Nephron (organoid): ENCODE measurements at regions not wholly inside any gene's neighbourhood (a gene's known extent, or its start where the extent isn't known, plus 50 kb on each side); places are given as distances from the start of the nearest gene placed in this dataset.
"Not testable (repeated sequence)": the region's sequence is repeated elsewhere in the genome, so short reads cannot be mapped to it uniquely, and the experiment has no call there.

Source experiments
- H3K27ac Mint-ChIP-seq, 3 experiments: 2 replicates each; pipeline ENCODE4 v1.8.0; 2020; ENCODE audit warnings: mixed read lengths in 3 of 3, mild to moderate bottlenecking in 2 of 3, moderate library complexity in 1 of 3
- H3K27me3 Mint-ChIP-seq: 2 replicates; pipeline ENCODE4 v1.8.0; 2021; ENCODE audit warnings: low read depth, mild to moderate bottlenecking, moderate library complexity, mixed read lengths
- H3K36me3 Mint-ChIP-seq: 2 replicates; pipeline ENCODE4 v1.8.0; 2020; ENCODE audit warnings: low read depth, mixed read lengths
- H3K4me1 Mint-ChIP-seq: 2 replicates; pipeline ENCODE4 v1.8.0; 2020; ENCODE audit warnings: mixed read lengths
- H3K4me3 Mint-ChIP-seq, 3 experiments: 2 replicates each; pipeline ENCODE4 v1.8.0; 2020; ENCODE audit warnings: mild to moderate bottlenecking in 3 of 3, mixed read lengths in 3 of 3, moderate library complexity in 2 of 3
- H3K9me3 Mint-ChIP-seq: 2 replicates; pipeline ENCODE4 v1.8.0; 2020; ENCODE audit warnings: mixed read lengths
- TF ChIP-seq, protein P1 (sequence below), 3 experiments: fragments of 200-600 bp; sonication (generic); IDR thresholded peaks; one replicate each; pipeline ENCODE4 v1.5.0; 2021; ENCODE audit warnings: antibody characterized with exemption in 3 of 3; ENCODE audit not compliant: unreplicated experiment in 3 of 3

DNA sequence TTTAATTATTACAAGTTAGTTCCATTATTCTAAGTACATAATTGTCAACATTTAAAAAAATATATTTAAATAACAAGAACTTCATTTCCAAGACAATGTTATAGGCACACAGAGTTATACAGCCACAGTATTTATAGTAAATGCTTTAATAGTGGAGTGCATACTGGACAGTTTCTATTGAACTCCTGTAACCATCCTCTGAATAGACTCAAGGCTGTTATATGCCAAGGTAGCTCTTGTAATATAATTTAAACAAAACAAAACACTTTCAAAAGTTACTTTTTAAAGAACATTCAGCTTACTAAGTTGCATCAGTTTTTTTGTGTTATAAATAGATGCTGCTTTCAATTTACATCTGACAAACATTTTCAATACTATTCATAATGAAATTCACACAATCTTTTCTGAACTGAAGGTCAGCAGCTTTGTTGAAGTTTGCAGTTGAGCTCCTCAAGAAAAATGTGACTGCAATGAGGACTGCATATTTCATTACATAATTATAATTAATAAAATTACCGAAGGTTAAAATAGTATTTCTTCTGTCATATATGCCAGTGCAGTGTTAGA lies 549.9 kb upstream of the CYLC2 start:
- Mint-ChIP-seq H3K27ac (no peak overlapping the region), H3K4me3 (no peak overlapping the region), H3K9me3 (peaks cover 15% of the 10 kb centered on the region), H3K27me3 (no peaks in the 10 kb centered on the region), H3K36me3 (no peaks in the 10 kb centered on the region), H3K4me1 (no peaks in the 10 kb centered on the region)
- TF ChIP-seq, protein P1, sequence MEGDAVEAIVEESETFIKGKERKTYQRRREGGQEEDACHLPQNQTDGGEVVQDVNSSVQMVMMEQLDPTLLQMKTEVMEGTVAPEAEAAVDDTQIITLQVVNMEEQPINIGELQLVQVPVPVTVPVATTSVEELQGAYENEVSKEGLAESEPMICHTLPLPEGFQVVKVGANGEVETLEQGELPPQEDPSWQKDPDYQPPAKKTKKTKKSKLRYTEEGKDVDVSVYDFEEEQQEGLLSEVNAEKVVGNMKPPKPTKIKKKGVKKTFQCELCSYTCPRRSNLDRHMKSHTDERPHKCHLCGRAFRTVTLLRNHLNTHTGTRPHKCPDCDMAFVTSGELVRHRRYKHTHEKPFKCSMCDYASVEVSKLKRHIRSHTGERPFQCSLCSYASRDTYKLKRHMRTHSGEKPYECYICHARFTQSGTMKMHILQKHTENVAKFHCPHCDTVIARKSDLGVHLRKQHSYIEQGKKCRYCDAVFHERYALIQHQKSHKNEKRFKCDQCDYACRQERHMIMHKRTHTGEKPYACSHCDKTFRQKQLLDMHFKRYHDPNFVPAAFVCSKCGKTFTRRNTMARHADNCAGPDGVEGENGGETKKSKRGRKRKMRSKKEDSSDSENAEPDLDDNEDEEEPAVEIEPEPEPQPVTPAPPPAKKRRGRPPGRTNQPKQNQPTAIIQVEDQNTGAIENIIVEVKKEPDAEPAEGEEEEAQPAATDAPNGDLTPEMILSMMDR (IDR thresholded peaks at IDR 0.05; ENCODE audit: unreplicated experiment in 3 of 3) = no peak

DNA sequence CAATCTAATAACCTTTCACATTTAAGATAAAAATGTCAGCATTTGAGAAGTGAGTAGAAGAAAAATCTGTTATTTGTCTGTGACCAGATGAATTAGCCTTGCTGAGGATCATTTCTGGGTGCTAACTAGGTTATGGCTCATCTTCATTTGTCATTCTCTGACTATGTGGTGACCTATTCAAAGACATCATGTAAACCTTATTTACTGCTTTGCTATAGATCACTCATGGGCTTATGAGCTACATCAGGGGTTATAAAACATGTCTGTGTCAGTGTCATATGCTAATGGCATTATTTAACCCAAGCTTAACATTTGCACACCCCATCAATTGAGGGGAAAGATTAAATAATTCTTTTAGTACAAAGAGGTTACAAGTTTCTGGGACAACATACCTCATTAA lies 555.5 kb upstream of the CYLC2 start:
- no peaks in the 10 kb centered on the region for H3K36me3 Mint-ChIP-seq
- no peak overlapping the region for H3K27ac Mint-ChIP-seq
- H3K4me1 Mint-ChIP-seq = no peaks in the 10 kb centered on the region
- TF ChIP-seq, protein P1 (IDR thresholded peaks at IDR 0.05; ENCODE audit: unreplicated experiment in 3 of 3) = no peak
- no peaks in the 10 kb centered on the region for H3K27me3 Mint-ChIP-seq
- no peaks in the 10 kb centered on the region for H3K9me3 Mint-ChIP-seq
- no peak overlapping the region for H3K4me3 Mint-ChIP-seq

DNA sequence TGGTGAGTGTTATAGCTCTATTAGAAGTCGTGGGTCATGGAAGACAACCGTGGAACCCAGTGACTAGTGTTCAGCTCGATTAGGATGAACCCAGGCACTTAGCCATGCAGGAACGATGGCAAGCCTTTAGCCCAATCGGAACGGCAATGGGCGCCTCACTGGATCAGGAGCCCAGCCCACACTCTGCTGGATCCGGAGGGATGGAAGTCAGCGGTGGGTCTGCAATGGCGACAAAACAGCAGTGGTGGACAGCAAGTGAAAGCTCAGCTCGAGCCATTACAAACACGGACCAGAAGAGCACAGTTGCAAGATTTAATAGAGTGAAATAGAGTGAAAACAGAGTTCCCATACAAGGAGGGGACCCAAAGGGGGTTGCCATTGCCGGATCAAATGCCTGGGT lies 558.5 kb upstream of the CYLC2 start:
- not testable (repeated sequence) for H3K36me3 Mint-ChIP-seq, H3K9me3 Mint-ChIP-seq, H3K27ac Mint-ChIP-seq, H3K27me3 Mint-ChIP-seq, H3K4me3 Mint-ChIP-seq, H3K4me1 Mint-ChIP-seq

DNA sequence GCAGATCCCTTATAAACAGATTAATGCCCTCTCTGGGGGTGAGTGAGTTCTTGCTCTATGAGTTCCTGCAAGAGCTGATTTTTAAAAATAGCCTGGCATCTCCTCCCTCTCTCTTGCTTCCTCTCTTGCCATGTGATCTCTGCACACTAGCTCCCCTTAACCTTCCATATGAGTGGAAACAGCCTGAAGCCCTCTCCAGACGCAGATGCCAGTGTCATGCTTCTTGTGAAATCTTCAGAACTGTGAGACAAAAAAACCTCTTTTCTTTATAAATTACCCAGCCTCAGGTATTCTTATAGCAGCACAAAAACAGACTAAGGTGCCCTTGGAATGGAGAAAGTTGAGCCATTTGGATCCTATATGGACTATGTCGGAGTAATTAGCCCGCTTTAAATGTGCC lies 559.7 kb upstream of the CYLC2 start:
- H3K36me3 Mint-ChIP-seq = no peaks in the 10 kb centered on the region
- no peak overlapping the region for H3K4me3 Mint-ChIP-seq
- H3K4me1 Mint-ChIP-seq = no peaks in the 10 kb centered on the region

DNA sequence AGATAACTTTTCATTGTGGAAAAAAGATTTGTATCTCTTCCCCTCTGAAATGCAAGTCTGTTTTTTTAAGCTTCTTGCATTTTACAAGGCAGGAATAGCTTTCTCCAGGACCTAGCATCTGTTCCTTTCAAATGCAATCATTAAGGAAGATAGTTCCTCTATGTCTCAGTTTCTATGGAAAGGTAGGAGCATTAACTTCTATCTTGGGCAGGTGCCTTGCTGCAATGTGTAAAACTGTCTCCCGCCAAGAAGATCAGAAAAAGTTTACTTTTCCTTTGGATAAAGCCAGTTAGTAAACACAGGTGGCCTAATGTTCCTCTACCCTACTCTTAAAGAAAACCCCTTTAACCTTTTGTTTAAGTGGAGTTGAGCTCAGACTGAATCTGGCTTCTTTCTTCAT lies 560.6 kb upstream of the CYLC2 start:
- H3K9me3 Mint-ChIP-seq = no peaks in the 10 kb centered on the region
- H3K27me3 Mint-ChIP-seq = no peaks in the 10 kb centered on the region
- no peaks in the 10 kb centered on the region for H3K36me3 Mint-ChIP-seq
- H3K4me3 Mint-ChIP-seq = no peak overlapping the region
- H3K27ac Mint-ChIP-seq = no peak overlapping the region
- no peaks in the 10 kb centered on the region for H3K4me1 Mint-ChIP-seq
- TF ChIP-seq, protein P1 (IDR thresholded peaks at IDR 0.05; ENCODE audit: unreplicated experiment in 3 of 3) = no peak

More for the DNA sequence above, 559.7 kb upstream of the CYLC2 start:
- Mint-ChIP-seq H3K27me3 (no peaks in the 10 kb centered on the region), H3K9me3 (no peaks in the 10 kb centered on the region), H3K27ac (no peak overlapping the region)
- TF ChIP-seq, protein P1 (IDR thresholded peaks at IDR 0.05; ENCODE audit: unreplicated experiment in 3 of 3) = no peak

DNA sequence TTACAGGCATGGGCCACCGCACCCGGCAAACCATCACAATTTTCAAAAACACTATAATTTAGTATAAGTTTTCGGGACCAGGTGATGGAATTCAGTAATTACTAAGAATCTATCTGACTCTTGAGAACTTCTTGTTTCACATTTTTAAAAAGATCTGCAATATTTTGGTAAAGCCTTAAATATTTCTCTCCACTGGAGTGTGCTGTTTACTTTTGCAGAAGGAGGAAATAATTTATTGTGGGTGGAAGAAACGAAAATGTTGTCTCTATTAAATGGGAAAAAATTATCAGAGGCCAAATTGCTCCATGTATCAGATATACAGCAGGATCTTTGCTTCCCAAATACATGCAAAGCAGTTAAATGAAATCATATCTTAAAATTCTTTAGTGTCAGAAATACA lies 566.8 kb upstream of the CYLC2 start:
- Mint-ChIP-seq H3K27ac (no peak overlapping the region), H3K4me1 (no peaks in the 10 kb centered on the region), H3K4me3 (no peak overlapping the region), H3K9me3 (no peaks in the 10 kb centered on the region), H3K36me3 (no peaks in the 10 kb centered on the region), H3K27me3 (no peaks in the 10 kb centered on the region)
- TF ChIP-seq, protein P1 (IDR thresholded peaks at IDR 0.05; ENCODE audit: unreplicated experiment in 3 of 3) = peak in 2 of 3 experiments; percentile 27 to 28

DNA sequence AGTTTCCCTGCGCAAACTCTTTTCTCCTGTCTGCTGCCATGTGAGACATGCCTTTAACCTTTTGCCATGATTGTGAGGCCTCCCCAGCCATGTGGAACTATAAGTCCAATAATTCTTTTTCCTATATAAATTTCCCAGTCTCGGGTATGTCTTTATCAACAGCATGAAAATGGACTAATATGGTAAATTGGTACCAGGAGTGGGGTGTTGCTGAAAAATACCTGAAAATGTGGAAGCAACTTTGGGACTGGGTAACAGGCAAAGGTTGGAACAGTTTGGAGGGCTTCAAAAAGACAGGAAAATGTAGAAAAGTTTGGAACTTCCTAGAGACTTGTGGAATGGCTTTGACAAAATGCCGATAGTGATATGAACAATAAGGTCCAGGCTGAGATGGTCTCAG lies 578.9 kb upstream of the CYLC2 start:
- not testable (repeated sequence) for H3K27me3 Mint-ChIP-seq, H3K4me1 Mint-ChIP-seq, H3K27ac Mint-ChIP-seq, H3K4me3 Mint-ChIP-seq, H3K36me3 Mint-ChIP-seq
- peaks cover 30% of the 10 kb centered on the region for H3K9me3 Mint-ChIP-seq
